T-helper 1 cell treated with Interleukin-12 subunit alpha and Interleukin-12 subunit beta and Interleukin-4 antibody, amounts not matched to agents 30 ng/mL and 1 ng/mL, for 36 hours (primary cell): ENCODE measurements at regions not wholly inside any gene's neighbourhood (a gene's known extent, or its start where the extent isn't known, plus 50 kb on each side); places are given as distances from the start of the nearest gene placed in this dataset.

Experiments used
- intact Hi-C: fragments of 100-400 bp; cut with micrococcal nuclease; formaldehyde crosslinking; loops from one replicate; pipeline ENCODE4 v1.15.1; 2024

DNA sequence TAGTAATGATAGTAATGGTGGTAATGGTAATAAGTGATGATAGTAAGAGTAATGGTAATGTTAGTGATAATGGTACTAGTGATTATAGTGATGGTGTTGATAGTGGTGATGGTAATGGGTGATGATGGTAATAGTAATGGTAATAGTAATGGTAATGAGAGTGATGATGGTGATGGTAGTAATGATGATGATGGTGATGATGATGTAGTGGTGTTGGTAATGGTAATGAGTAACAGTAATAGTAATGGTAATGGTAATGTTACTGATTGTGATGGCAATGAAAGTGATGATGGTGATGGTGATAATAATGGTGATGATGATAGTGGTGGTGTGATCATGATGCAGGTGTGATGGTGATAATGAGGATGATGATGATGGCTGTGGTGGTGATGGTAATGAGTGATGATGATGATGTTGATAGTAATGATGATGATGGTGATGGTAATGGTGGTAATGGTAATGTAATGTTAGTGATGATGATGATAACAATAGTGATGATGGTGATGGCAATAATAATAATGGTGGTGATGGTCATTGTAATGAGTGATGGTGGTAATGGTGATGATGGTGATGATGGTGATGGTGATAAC lies 235.0 kb downstream of the MATN1 start:
- intact Hi-C loops = no loop called here

DNA sequence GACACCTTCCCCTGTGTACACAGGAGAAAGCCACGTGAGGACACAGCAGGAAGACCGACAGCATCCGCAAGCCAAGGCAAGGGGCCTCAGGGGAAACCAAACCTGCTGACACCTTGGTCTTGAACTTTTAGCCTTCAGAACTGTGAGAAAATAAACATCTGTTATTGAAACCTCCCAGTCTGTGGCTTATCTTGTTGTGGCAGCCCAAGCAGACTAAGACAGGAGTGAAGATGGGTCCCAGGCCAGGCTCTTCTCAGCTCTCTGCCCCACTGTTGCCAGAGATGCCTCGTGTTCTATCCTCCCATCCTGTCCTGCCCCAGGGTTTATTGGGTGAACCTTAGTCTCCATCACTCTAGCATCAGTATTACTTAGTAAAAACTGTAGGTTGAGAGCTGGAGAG lies 236.3 kb downstream of the MATN1 start:
- intact Hi-C loops = no loop called here

DNA sequence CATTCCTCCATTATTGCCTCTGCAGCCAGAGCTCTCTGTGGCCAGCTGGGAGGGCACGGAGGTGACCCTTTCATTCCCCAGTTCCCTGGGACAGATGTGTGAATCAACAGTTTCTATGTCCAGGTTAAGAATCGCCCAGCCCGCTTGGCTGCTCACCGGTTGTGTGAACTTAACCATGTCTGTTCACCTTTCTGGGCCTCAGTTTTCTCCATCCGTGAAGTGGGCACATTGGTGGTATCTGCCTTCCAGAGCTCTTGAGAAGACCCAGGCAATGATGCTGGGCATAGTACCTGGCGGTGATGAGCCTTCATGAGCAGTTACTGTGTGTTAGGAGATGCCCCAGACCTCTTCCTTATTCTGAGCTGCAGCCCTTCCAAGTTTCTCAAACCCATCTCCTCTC lies 238.3 kb downstream of the MATN1 start:
- intact Hi-C loops = no loop called here

DNA sequence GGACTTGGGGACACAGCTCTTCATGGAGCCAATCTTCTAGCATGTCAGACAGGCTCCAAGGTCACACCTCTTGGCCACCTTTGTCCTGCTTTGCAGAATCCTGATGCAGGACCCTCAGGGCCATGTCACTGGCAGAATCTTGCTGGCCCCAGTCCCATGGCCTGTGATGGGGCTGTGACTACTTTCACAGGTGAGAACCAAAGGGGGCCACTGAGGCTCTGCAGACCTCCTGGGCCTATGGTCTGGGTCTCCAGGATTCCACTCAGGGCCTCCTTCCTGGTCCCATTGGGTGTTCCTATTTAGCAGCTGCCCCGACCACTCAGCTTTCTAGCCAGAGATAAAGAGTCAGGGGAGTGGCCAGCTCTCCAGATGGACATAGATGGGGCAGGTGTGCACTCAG lies 238.7 kb downstream of the MATN1 start:
- intact Hi-C loops = no loop called here

DNA sequence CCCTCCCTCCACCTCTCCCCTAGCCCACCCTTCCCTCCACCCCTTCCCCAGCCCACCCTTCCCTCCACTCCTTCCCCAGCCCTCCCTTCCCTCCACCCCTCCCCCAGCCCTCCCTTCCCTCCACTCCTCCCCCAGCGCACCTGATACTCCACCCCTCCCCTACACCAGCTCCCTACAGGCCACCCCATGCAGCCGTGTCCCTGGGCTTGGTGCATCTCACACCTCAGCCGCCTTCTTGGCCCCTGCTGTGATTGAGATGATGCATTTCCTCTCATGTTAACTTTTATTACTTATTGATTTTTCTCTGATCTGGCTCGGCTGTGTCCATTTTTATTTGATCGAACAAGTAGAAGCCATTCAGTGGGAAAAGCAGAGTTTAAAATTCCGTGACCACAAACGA lies 243.8 kb downstream of the MATN1 start:
- intact Hi-C loops = no loop called here

DNA sequence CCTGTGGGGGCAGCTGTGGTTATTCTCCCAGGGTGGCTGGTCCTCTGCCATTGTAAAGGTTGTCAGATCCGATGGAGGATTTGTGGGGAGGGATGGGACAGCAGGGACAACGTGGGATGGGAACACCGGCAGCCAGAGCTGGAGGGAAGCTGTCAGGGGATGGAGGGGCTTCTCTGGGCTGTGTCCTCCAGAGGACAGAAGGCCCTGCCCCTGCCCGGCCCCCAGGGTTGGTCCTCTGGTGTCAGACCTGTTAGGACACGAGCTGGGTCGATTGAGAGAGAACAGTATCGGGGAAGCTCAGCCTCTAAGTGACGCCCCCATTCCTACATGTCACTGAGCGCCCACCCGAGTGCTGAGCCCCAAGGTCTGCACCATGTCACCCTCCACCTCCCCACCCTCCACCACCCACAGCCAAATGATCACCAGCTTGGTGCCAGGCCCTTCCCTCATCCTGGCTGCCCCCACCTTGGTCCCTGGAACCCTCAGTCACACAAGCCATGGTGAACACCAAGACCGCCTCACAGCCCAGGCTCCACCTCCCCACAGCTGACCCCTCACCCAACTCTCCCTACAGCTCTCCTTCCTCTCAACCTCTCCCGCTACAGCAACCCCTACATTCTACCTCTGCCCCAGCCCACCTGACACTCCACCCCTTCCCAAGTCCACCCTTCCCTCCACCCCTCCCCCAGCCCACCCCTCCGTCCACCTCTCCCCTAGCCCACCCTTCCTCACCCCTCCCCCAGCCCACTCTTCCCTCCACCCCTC lies 244.4 kb downstream of the MATN1 start:
- intact Hi-C loops = no loop called here

DNA sequence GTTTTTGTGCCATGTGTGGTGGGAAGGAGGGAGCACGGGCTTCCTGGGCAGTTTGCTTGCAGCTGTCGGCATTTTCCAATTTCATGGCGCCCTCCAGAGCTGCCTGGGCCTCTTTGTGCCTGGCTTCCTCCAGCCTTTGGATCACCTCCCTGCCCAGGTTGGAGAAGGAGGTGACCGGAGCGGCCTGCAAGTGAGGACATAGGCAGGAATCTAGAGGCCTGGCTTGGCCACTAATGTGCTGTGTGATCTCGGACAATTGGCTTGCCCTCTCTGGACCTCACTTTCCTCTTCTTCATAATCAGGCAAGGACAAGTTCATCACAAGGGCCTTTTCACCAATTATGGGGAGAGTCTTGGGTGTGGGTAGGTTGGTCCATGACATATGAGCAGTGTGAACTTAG lies 245.1 kb downstream of the MATN1 start:
- intact Hi-C loops = no loop called here

DNA sequence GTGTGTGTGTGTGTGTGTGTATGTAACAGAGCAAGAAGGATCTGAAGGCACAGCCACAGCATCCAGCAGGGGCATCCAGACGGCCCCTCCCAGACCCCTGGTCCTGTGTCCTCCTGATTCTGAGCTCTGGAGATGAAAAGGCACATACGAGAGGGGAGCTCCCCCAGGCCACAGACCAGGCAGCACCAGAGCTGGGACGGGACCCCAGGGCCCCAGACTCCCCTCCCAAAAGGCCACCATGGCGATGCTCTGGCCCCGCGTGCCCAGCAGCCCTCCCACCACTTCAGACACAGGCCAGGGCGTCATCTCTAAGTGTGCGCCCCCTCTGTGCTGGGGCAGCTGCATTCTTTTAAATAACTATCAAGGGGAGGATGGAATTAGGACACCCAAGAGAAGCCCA lies 245.8 kb downstream of the MATN1 start:
- intact Hi-C loops = no loop called here

DNA sequence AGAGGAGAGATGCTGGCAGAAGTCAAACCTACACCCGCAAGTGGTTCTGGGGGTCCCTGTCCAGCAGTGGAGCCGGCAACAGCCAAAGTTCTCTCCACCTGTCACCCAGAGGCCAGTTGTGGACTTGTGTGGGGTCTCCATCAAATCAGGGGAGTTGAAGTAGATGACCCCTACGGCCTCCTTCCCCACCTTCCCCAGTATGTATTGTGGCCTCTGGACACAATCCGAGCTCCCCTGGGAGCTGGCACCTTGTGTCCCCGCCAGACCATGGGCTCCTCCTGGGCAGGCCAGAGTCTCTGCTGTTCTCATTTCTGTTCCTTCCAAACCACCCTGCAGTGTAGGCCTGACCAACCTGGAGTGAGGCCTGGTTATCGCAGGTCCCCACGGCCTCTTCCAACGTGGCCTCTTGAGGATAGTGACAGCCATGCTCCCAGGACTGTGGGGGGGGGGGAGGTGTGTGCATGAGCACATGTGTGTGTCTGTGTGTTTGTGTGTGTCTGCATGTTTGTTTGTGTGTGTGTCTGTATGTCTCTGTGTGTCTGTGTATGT lies 246.4 kb downstream of the MATN1 start:
- intact Hi-C loops = no loop called here

DNA sequence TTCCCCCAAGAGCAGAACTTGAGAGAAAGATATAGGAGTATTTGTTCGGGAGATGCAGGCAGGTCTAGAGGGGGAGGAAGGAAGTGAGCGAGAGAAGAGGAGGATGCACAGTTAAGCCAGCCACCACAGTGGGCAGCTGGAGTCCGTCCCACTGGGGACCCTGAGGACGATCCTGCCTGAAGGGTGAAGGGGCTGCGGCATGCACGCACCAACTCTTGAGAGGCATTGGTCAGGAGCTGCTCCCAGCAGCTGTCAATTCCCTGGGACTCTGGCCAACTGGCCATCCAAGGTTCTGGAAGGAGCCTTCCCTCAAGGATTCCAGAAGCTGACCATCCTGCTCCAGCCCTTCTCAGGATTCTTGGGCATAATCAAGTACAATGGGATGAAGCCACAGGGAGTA lies 246.9 kb downstream of the MATN1 start:
- intact Hi-C loops = no loop called here

DNA sequence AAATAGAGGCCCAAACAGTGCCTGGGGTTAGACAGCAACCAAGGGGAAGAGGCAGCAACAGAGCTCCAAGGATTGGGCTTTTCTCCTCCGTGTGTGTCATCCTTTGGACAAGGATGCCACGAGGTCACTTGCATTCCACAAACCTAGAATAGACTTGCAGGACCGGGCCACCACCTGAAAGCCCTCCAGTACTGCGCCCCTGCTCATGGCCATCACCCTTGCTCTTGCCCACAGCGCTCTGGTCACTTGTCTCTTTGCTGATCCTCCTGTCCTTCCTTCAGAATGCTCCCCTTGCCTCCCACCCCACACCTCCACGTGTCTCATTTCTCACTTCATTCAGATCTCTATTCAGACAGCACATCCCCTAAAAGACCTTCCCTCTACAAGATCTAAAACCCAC lies 247.4 kb downstream of the MATN1 start:
- intact Hi-C loops = no loop called here

DNA sequence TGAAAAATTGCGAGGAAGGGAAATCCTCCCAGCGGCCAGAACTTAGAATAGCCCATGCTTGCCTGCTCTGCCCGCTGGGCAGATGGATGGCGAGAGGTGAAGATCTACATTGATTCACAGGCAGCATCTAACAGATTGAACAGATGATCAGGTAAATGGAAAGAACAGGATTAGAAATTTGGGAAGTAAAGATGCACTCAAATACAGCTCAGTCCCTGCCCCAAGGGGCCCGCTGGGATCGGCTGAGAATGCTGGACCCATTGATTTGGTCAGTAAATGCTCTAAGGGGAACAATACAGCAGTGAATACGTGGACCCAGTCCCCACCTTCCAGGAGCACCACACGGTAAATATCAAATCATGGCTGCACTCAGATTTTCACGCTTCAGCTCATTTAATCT lies 248.2 kb downstream of the MATN1 start:
- intact Hi-C loops = no loop called here

DNA sequence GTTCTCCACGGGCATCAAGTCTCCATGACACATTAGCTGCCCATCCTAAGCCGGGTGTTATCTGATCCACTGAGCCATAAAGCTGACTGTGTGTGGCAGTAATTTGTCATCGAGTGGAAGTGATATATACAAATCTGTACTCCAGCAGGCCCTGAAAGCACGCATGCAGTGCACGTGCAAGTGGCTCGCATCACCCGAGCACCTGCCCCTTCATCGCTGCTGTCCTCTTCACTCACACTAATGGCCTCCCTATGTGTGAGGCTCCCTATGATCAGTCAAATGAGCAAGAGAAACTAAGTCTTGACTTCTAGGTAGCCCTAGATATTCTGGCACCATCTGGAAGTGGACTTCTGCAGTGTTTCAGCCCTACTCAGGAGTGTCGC lies 248.6 kb downstream of the MATN1 start:
- intact Hi-C loops = no loop called here

DNA sequence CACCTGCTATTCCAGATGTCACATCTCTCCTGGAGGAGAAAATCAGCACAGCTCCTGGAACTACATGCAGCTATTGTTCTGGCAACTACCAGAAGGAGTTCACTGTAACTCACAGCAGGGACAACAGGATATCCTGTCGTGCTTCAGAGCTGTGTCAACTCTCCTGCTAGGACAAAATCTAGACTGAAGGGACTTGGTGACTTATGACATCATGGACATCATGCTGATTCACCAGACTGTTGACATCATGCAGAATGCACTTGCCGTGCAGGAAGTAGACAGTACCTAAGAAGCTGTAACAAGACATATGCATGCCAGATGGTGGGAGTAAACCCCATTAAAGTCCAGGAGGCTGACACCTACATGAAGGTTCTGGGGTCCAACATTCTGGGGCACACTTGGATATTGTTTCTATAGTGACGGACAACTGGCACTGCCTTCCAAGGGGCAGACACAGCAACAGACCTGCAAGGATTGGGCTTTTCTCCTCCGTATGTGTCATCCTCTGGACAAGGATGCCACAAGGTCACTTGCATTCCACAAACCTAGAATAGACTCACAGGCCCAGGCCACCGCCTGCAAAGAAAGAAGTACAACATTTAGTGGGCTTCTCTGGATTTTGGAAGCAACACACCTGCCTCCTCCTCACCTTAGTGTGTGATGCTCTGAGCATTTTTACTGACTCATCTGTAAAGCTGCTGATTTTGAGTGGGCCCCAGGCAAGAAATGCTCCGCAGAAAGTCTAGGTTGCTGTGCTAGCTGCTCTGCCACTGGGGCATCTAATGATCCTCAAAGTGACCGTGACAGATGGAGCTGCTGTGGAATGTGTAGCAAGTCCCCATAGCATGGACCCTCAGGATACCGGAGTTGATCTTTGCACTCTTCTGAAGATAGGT lies 249.2 kb downstream of the MATN1 start:
- intact Hi-C loops = no loop called here

DNA sequence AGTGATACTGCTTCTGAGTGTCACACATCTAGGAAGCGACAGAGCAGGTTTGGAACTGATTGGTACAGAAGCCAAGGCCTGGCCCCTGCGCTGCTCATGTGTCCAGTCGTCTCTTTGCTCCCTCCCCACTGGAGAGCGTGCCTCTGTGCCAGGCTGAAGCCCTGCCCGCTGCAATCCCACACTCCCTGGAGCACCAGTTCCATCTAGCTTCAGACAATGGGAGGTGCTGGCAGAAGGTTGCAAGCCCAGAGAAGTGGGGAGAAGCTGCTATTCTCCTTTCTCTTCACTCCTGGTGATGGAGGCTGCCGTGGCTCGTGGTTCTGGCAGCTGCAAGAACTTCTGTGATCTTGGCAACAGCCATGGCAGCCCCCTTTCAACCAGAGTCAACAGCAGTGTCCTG lies 250.9 kb downstream of the MATN1 start:
- intact Hi-C loops = no loop called here

DNA sequence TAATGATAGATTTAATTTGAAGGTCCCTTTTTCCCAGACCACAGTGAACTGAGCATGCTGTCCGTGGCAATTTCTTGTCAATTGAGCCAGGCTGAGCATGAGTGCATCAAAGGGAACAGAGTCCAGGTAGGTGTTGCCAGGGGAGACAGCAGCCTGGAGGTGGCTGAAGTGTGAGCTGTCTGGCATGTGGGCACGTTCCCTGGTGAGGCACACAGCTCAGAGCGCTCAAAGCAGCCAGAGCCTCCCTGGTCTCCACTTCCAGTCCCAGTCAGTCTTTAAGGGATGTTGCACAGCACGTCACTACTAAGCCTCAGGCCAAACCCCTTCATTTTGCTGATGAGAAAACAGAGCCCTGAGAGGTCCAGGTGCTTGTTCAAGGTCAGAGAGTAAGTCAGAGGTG lies 251.4 kb downstream of the MATN1 start:
- intact Hi-C loops = no loop called here

DNA sequence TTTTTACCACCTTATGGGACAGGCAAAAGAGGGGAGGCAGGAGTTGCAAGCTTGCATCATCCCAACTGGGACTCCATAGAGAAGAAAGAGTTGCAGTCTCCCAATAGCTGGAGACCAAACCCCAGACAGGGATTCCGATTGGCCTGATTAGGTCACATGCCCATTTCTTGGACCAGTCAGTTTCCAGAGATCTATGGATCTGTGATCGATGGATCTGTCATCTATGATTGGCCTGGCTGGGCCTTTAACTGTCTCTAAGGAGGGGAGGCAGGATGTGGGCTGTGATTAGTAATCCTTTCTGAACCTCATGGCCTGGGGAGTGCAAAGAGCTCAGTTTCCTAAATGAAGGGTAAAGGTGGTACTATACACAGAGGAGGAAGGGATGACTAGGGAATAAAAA lies 252.1 kb downstream of the MATN1 start:
- intact Hi-C loops = no loop called here

DNA sequence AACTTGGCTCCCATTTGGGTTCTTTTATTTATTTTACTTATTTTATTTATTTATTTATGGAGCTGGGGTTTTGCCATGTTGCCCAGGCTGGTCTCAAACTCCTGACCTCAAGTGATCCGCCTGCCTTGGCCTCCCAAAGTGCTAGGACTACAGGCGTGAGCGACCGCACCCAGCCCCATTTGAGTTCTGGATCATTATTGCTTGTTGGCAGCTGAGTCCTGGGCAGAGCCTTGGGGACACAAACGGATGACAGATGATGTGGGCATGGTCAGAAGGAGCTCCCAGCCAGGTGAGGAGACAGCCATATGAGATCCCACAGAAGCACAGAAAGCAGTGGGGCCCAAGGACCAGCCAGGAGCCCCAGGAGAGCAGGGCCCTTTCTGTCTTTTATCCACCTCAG lies 254.0 kb downstream of the MATN1 start:
- intact Hi-C loops = no loop called here

DNA sequence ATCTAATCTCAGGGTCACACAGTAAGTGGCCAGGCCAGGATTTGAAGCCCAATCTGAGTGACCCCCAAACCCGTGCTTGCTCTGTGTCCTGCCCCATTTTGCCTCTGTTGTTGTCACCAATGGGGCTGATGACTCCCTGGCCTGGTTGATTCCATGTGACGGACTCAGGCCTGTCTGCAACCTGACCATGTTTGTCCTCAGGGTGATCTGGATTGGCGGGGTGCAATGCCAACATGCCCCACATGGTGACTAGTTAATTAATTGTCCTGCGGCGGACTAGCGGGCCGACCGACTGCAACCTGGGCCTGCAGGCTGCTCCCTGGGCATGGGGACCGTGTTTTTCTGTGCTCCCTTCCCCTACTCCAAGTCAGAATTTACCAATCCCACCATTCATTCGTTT lies 256.3 kb downstream of the MATN1 start:
- intact Hi-C loops = no loop called here

DNA sequence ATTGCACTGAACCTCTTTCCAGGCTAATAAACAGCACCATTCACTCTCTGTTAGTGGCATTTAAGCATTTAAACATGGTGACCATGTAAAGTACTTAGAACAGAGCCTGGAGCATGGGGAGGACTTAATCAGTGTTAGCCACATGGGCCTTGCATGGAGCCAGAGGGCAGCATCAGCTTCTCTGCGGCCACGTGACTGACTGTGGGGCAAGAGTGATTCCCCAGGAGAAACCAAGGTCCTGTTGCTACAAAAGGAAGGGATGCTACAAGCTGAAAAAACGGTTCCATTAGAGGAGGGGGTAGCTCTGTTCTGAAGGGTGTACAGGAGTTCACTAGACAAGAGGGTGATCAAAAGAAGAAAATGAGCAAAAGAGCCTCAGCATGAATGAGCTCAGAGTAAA lies 256.8 kb downstream of the MATN1 start:
- intact Hi-C loops = no loop called here

DNA sequence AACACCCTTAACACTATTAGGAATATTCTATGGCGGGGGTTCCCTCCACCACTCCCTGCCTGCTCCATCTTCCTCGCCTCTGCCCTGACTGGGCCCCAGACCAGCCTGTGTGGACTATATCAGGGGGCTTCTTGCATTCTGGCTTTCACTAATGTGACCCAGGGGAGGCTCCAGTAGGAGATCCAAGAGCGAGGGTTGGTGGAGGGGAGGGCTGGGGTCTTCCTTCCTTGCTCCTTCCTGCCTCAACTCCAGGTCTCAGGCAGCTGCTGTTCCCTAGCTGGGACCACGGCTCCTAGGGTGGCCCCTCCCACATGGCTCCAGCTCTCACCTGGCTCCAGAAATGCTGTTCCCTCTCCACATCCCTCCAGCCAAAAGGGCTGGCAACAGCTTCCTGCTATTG lies 257.4 kb downstream of the MATN1 start:
- intact Hi-C loops = no loop called here

DNA sequence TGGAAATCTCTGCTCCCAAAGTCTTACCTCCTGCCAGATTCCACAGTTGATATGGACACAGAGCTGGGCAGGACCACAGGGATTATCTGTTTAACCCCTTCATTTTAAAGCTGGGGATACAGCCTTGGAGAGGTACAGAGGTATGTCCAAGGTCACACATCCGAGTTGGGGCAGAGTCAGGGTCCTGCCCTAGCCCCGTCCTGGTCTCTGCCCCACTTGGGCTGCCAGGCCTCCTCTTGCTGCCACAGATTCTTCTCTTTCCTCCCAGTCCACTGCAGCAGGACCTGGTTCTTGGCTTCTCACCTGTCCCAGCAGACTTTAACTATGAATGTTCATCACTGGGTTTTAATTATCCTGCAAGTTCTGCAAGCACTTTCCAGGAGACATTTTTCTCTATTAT lies 258.3 kb downstream of the MATN1 start:
- intact Hi-C loops = no loop called here
